Kidney (tissue), 13 donors: ENCODE measurements at regions not wholly inside any gene's neighbourhood (a gene's known extent, or its start where the extent isn't known, plus 50 kb on each side); places are given as distances from the start of the nearest gene placed in this dataset.

Experiments
- DNase-seq, 5 donors: peaks; one replicate each; pipeline ENCODE4 v3.0.0-alpha.2; 2013 to 2020
- FAIRE-seq: peaks from 2 replicates; lab custom pipeline; 2012; peaks lifted over from hg19 to GRCh38; lab: Jason Lieb, UNC
- H3K27ac ChIP-seq, 2 donors: one replicate each; pipeline ENCODE4 v1.7.0; 2013; ENCODE audit warnings: low read depth in 2 of 2, low read length in 2 of 2, inconsistent platforms in 1 of 2
- H3K27me3 ChIP-seq: one replicate; pipeline ENCODE4 v1.7.1; 2013; ENCODE audit warnings: low read length, inconsistent platforms; ENCODE audit not compliant: control insufficient read depth, insufficient read depth
- H3K36me3 ChIP-seq, 3 donors: one replicate each; pipeline versions ENCODE4 v1.7.0 to v1.7.1; 2013; ENCODE audit warnings: low read length in 3 of 3, control low read depth in 1 of 3, inconsistent platforms in 1 of 3; ENCODE audit not compliant: insufficient read depth in 3 of 3, control insufficient read depth in 2 of 3
- H3K4me1 ChIP-seq, 3 donors: one replicate each; pipeline versions ENCODE4 v1.7.0 to v1.7.1; 2013; ENCODE audit warnings: low read length in 3 of 3, inconsistent platforms in 1 of 3, low read depth in 1 of 3; ENCODE audit not compliant: control insufficient read depth in 2 of 3, insufficient read depth in 2 of 3
- H3K4me3 ChIP-seq, 3 donors: one replicate each; pipeline versions ENCODE4 v1.7.0 to v1.8.1; 2013; ENCODE audit warnings: low read length in 3 of 3, control low read depth in 1 of 3, inconsistent platforms in 1 of 3
- H3K9ac ChIP-seq, 3 donors: one replicate each; pipeline versions ENCODE4 v1.7.0 to v1.7.1; 2013; ENCODE audit warnings: low read length in 3 of 3, control low read depth in 1 of 3, inconsistent platforms in 1 of 3
- H3K9me3 ChIP-seq, 3 donors: one replicate each; pipeline versions ENCODE4 v1.7.0 to v1.7.1; 2013; ENCODE audit warnings: low read length in 3 of 3, control low read depth in 1 of 3, inconsistent platforms in 1 of 3; ENCODE audit not compliant: control insufficient read depth in 2 of 3, insufficient read depth in 1 of 3
- intact Hi-C: fragments of 100-400 bp; cut with DNase I; formaldehyde crosslinking; loops from one replicate; pipeline ENCODE4 v1.11.1; 2022
- TF ChIP-seq, protein P1 (sequence below): IDR thresholded peaks from 3 replicates; pipeline ENCODE4 v1.5.1; 2012; ENCODE audit warnings: mild to moderate bottlenecking, moderate library complexity, borderline replicate concordance; ENCODE audit not compliant: insufficient read depth; ENCODE audit errors: extremely low read depth
- donor health status: control.
- donor health status: control.
- donor health status: control.
- donor health status: control.
- donor health status: control.
- donor health status: DM: yes; HTN: yes; CAD: no.
- donor health status: Normal renal cell carcinoma (clear cell type).

DNA sequence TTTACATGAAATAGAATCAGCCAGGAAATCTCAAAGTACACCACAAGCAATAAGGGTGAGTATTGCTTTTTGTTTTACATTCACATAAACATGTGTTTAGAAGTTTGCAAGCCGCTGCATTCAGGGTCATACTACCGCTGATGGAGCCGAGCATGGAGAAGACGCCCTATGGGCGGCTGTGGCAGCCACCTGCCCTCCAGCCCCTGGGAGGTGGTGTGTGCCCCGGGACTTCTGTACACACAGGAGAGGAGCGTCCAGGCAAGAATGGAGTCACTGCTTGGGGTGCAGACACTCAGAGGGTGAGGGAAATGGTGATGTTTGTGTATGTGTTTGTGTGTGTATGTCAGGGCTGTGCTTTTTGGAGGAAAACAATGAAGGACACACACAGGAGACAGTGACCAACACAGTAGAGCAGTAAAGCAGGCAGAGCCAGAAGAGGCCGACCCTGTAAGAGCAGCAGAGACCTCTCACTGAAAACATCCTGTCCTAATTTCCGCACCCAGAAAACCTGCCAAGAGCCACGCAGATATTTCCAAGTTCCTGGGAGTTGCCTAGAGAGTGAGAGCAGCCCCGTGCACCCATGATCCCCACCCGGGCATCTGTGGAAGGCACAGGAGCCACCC lies 108.1 kb upstream of the GJB6 start:
- Histone ChIP-seq H3K4me3 (no peak overlapping the region), H3K27me3 (no peaks in the 10 kb centered on the region), H3K9ac (no peak overlapping the region), H3K9me3 (no peaks in the 10 kb centered on the region), H3K4me1 (no peaks in the 10 kb centered on the region), H3K36me3 (no peaks in the 10 kb centered on the region), H3K27ac (no peak overlapping the region)
- intact Hi-C loops: no loop called here
- no peak for DNase-seq
- TF ChIP-seq, protein P1, sequence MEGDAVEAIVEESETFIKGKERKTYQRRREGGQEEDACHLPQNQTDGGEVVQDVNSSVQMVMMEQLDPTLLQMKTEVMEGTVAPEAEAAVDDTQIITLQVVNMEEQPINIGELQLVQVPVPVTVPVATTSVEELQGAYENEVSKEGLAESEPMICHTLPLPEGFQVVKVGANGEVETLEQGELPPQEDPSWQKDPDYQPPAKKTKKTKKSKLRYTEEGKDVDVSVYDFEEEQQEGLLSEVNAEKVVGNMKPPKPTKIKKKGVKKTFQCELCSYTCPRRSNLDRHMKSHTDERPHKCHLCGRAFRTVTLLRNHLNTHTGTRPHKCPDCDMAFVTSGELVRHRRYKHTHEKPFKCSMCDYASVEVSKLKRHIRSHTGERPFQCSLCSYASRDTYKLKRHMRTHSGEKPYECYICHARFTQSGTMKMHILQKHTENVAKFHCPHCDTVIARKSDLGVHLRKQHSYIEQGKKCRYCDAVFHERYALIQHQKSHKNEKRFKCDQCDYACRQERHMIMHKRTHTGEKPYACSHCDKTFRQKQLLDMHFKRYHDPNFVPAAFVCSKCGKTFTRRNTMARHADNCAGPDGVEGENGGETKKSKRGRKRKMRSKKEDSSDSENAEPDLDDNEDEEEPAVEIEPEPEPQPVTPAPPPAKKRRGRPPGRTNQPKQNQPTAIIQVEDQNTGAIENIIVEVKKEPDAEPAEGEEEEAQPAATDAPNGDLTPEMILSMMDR: no peak
- no peak for FAIRE-seq

DNA sequence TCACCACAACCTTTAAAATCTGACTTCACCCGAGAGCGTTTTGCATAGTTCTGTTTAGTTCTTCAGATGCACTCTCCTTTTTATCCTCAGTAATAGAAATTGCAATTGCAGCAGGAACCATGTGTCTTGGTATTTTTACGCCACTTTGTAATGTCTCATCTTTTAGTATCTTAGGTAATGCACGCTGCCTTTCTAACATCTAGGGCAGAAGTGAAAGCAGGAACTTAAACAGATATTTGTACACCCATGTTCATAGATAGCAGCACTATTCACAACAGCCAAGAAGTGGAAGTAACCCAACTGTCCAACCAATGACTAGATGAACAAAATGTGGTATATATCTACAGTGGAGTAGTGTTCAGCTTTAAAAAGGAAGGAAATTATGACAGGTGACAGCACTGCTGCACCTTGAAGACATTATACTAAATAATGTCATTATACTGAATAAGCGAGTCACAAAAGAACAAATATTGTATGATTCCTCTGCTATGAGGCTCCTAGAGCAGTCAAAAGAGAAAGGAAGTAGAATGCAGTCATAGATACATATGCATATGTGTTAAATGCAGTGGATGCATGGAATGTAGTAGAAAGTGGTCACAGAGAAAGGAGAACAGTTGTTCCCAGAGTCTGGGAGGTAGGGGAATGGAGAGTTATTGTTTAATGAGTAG lies 105.9 kb upstream of the GJB6 start:
- Histone ChIP-seq H3K4me3 (no peak overlapping the region), H3K9me3 (no peaks in the 10 kb centered on the region), H3K27me3 (no peaks in the 10 kb centered on the region), H3K4me1 (no peaks in the 10 kb centered on the region), H3K36me3 (no peaks in the 10 kb centered on the region), H3K9ac (no peak overlapping the region), H3K27ac (no peak overlapping the region)
- intact Hi-C loops: no loop called here
- no peak for FAIRE-seq
- DNase-seq: no peak
- TF ChIP-seq, protein P1: no peak

DNA sequence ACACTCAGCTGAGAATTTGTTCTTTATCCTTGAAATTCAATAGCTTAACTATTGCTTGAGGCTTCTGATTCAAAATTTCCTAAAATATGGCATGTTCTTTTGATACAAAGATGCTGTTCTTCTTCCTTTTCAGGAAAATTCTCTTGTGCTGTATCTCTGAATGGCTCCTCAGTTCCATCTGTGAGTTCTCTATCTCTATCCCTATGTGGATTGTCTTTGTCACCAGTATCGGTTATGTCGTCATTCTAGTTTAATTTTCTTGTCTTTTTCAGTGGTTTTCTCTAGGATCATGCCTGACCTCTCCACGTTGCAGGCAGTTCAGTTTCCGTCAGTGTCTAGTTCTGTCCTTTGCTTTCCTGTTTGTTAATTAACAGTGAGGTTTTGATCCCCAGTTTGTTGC lies 104.6 kb upstream of the GJB6 start:
- Histone ChIP-seq H3K9me3 (no peaks in the 10 kb centered on the region), H3K9ac (no peak overlapping the region), H3K4me3 (no peak overlapping the region), H3K4me1 (no peaks in the 10 kb centered on the region), H3K27me3 (no peaks in the 10 kb centered on the region), H3K36me3 (no peaks in the 10 kb centered on the region), H3K27ac (no peak overlapping the region)
- TF ChIP-seq, protein P1: no peak
- intact Hi-C loops: no loop called here
- DNase-seq (no peak), FAIRE-seq (no peak)
